Mucosa of rectum (tissue), 2 donors: ENCODE measurements at regions not wholly inside any gene's neighbourhood (a gene's known extent, or its start where the extent isn't known, plus 50 kb on each side); places are given as distances from the start of the nearest gene placed in this dataset.
"Not testable (repeated sequence)": the region's sequence is repeated elsewhere in the genome, so short reads cannot be mapped to it uniquely, and the experiment has no call there.

Source experiments
- H3K27ac ChIP-seq, 2 donors: one replicate each; pipeline ENCODE4 v1.7.0; 2013; ENCODE audit warnings: inconsistent platforms in 2 of 2, low read depth in 2 of 2, low read length in 2 of 2
- H3K27me3 ChIP-seq, 2 donors: one replicate each; pipeline ENCODE4 v1.7.0; 2013; ENCODE audit warnings: low read length in 2 of 2; ENCODE audit not compliant: control insufficient read depth in 2 of 2, insufficient read depth in 2 of 2
- H3K36me3 ChIP-seq, 2 donors: one replicate each; pipeline ENCODE4 v1.7.0; 2013; ENCODE audit warnings: low read length in 2 of 2; ENCODE audit not compliant: control insufficient read depth in 2 of 2, insufficient read depth in 2 of 2
- H3K4me1 ChIP-seq, 2 donors: one replicate each; pipeline ENCODE4 v1.7.0; 2013; ENCODE audit warnings: low read length in 2 of 2, mild to moderate bottlenecking in 1 of 2; ENCODE audit not compliant: control insufficient read depth in 2 of 2, insufficient read depth in 2 of 2
- H3K4me3 ChIP-seq, 2 donors: one replicate each; pipeline ENCODE4 v1.7.0; 2013; ENCODE audit warnings: low read length in 2 of 2
- H3K9ac ChIP-seq, 2 donors: one replicate each; pipeline ENCODE4 v1.7.0; 2013; ENCODE audit warnings: low read length in 2 of 2, low read depth in 1 of 2, mild to moderate bottlenecking in 1 of 2
- H3K9me3 ChIP-seq, 2 donors: one replicate each; pipeline ENCODE4 v1.7.0; 2013; ENCODE audit warnings: low read length in 2 of 2; ENCODE audit not compliant: control insufficient read depth in 2 of 2
- donor health status: healthy.
- donor health status: Normal muscosa, but diverticular disease.

DNA sequence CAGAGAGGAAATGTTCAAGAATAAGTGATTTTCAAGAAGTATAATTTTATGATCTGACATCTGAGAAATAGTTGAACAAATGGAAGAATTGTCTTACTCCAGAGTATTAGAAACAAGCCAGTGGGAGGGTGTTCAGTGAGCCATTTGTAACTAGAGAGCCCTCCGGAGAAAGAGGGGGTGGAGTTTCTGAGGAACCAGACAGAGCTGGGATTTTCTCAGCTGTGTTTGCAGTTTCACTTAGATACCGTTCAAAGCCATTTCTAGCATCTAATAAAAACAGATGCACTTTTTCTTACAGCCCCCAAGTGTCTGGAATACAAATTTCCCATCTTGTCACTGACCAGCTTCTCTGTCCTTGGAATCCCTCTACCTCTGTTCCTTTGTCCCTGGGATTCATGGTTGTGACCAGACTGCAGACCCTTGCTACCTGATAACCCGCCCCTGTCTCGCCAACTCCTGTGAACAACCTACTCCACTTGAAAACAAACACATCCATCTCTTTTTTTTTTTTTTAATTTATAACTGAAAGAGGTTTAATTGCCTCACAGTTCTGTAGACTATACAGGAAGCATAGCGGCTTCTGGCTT lies 132.8 kb upstream of the KLF3 start:
- Histone ChIP-seq H3K4me1 (peaks cover 8 to 16% of the 10 kb centered on the region in 2 donors), H3K27ac (no peak overlapping the region), H3K9me3 (no peaks in the 10 kb centered on the region), H3K9ac (no peak overlapping the region), H3K4me3 (no peak overlapping the region), H3K36me3 (no peaks in the 10 kb centered on the region), H3K27me3 (no peaks in the 10 kb centered on the region)

DNA sequence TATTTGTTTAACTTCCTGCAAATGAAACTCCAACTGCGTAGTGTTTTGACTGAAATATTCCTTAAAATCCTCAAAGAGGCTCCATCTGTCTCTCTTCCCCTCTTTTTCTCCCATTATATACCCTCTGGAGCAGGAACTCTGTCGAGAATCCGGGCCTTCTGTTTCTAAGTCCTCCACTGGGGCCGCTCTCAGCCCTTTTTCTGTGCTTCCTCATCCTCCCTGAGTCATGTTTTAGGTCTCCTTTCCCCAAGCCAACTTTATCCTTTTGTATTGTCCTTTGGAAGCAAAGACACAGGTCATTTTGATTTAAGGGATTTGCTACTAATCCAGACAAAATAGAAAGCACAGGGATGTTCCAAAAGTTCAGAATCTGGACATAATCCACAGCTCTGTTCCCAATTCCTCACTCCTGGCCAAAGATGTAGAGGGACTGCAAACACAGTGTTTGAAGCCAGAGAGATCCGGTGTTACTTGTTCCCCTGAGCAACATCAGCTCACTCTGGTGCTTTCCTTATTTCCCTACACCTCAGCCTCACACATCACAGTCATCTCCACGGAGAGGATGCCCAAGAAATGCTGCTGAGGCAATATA lies 131.0 kb upstream of the KLF3 start:
- Histone ChIP-seq H3K9me3 (no peaks in the 10 kb centered on the region), H3K27ac (no peak overlapping the region), H3K27me3 (no peaks in the 10 kb centered on the region), H3K9ac (no peak overlapping the region), H3K4me3 (no peak overlapping the region), H3K36me3 (no peaks in the 10 kb centered on the region), H3K4me1 (peaks cover 8 to 13% of the 10 kb centered on the region in 2 donors)

DNA sequence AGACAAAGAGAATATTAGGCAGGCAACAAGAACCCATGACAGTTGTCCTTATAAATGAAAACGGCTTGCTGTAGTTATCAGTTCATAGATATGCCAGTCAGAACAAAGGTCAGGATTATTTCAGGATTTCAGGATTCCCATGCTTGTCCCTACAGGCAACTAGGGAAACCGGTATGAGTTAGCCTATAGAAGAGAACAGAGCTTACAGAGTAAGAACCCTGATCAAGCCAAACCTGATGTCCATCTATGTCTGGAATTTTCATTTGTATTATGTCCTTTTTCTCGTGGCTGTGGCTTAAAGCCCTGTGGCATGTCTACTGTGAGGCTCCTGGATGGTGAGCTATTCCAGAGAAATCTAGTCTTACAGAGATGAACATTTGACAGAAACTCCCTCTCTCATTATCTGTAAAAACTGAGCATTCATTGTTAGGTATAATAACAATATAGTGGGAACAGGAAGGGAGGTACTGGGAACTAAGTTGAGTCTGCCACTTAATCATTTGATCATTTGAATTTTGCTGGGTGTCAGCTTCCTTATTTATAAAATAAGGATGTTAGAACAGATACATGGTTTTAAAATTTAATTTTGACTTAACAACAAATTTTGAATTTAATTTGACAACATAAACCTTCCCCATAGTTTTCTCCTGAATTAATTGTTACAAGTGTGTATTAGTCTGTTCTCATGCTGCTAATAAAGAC lies 129.5 kb upstream of the KLF3 start:
- no peaks in the 10 kb centered on the region for H3K27me3 ChIP-seq
- peaks cover 2 to 8% of the 10 kb centered on the region in 2 donors for H3K4me1 ChIP-seq
- no peaks in the 10 kb centered on the region for H3K36me3 ChIP-seq
- H3K4me3 ChIP-seq: no peak overlapping the region
- H3K9ac ChIP-seq: no peak overlapping the region
- H3K9me3 ChIP-seq: no peaks in the 10 kb centered on the region
- H3K27ac ChIP-seq: no peak overlapping the region

DNA sequence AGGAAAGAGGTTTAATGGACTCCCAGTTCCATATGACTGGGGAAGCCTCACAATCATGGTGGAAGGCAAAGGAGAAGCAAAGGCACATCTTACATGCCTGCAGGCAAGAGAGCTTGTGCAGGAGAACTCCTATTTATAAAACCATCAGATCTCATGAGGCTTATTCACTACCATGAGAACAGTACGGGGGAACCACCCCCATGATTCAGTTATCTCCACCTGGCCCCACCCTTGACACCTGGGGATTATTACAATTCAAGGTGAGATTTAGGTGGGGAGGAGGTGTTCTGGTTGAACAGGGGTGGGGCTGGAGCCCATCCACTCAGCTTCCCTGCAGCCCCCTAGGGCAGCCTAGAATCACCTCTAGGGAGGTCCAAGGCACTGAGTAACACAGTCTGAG lies 128.9 kb upstream of the KLF3 start:
- not testable (repeated sequence) for H3K9ac ChIP-seq, H3K9me3 ChIP-seq, H3K4me3 ChIP-seq, H3K36me3 ChIP-seq, H3K27me3 ChIP-seq, H3K4me1 ChIP-seq, H3K27ac ChIP-seq

DNA sequence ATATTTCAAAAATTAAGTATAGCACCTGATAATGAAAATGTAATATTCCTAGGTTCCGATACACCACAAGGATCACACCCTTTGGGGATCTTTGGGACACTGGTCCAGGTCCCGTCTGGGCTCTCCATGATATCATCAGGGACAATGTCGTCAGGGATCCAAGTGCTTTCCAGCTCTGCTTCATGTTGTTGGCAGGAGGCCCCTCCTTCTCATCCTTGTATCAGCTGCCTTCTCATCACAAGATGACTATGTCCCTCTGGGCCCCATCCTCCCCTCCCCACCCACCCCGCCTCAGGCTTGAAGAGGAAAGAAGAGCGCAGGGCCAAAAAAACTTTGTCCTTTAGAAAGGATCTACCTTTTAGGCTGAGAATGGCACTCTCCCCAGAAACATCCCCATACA lies 128.3 kb upstream of the KLF3 start:
- Histone ChIP-seq H3K9ac (no peak overlapping the region), H3K36me3 (no peaks in the 10 kb centered on the region), H3K4me3 (no peak overlapping the region), H3K4me1 (peaks cover 0 to 2% of the 10 kb centered on the region in 2 donors), H3K27me3 (no peaks in the 10 kb centered on the region), H3K27ac (no peak overlapping the region), H3K9me3 (no peaks in the 10 kb centered on the region)

DNA sequence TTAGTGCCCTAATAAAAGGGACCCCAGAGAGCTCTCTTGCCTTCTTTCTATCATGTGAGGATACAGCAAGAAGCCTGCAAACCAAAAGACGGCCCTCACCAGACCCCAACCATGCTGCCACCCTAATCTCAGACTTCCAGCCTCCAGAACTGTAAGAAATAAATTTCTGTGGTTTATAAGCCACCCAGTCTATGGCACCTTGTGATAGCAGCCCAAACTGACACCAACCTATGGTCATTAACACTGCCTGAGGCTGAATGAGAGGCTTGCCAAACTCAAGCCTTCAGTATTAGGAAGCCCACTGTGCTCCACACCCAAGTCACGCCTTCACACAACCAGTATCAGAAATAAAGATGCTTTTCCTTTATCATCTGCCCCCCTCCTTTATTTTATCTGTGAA lies 127.3 kb upstream of the KLF3 start:
- H3K27ac ChIP-seq: no peak overlapping the region
- H3K27me3 ChIP-seq: no peaks in the 10 kb centered on the region
- no peaks in the 10 kb centered on the region for H3K9me3 ChIP-seq
- H3K4me1 ChIP-seq: peaks cover 0 to 2% of the 10 kb centered on the region in 2 donors
- no peak overlapping the region for H3K9ac ChIP-seq
- no peaks in the 10 kb centered on the region for H3K36me3 ChIP-seq
- no peak overlapping the region for H3K4me3 ChIP-seq

DNA sequence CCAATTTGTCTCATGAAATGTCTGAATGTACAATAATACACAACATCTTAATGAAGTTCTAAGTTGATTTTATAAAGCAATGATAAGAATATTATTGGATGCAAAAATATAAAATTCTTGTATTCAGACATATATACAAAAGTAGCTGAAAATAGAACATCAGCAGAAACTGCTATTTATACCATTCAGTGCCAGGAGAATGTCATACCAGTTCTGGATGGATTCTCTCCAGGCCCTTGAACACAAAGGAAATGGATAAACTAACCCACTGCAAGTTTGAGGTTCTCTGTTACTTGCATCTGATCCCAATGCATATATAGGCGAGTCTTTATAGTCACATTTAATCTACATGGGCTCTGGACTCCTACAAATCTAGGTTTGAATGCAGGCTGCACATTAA lies 126.3 kb upstream of the KLF3 start:
- Histone ChIP-seq H3K9ac (no peak overlapping the region), H3K4me3 (no peak overlapping the region), H3K27me3 (no peaks in the 10 kb centered on the region), H3K36me3 (no peaks in the 10 kb centered on the region), H3K27ac (no peak overlapping the region), H3K4me1 (peaks cover 0 to 2% of the 10 kb centered on the region in 2 donors), H3K9me3 (no peaks in the 10 kb centered on the region)

DNA sequence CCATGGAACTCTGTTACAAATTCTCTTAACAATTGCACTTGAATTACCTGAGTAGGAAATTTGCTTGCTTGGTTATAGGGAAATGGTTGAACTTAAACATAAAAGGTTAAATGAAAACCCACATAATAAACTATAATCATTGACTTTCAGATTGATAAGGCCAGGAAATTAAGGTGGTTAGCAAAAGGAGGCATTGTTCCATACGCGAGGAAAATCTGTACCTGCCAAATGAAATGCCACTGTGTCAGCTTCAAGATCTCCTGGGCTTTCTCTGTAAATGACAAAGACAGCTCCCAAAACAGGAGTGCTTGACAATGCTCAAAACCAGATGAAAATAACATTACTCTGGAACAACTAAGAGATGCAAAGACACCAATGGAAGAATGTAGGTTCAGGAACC lies 125.5 kb upstream of the KLF3 start:
- Histone ChIP-seq H3K27ac (no peak overlapping the region), H3K9me3 (no peaks in the 10 kb centered on the region), H3K27me3 (no peaks in the 10 kb centered on the region), H3K4me1 (peaks cover 0 to 2% of the 10 kb centered on the region in 2 donors), H3K36me3 (no peaks in the 10 kb centered on the region), H3K4me3 (no peak overlapping the region), H3K9ac (no peak overlapping the region)

DNA sequence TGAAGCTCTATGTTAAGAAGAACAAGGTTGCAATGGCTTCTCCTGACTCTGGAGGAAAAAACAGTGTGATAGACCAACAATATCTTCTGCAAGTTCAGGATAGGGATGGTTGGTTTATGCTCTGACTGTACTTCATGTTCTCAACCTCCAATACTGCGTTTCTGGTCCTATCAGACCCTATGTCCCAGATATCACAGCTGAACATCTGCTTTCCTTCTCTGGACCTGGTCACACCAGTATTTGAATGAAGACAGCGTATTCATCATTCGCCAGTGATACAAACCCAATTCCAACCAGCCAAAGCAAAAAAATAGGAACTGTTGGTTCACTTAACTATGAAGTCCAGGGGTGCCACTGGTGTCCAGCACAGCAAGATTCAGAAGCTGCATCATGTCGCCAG lies 124.5 kb upstream of the KLF3 start:
- no peaks in the 10 kb centered on the region for H3K27me3 ChIP-seq
- H3K4me3 ChIP-seq: no peak overlapping the region
- no peaks in the 10 kb centered on the region for H3K36me3 ChIP-seq
- H3K4me1 ChIP-seq: peaks cover 0 to 2% of the 10 kb centered on the region in 2 donors
- no peak overlapping the region for H3K27ac ChIP-seq
- no peaks in the 10 kb centered on the region for H3K9me3 ChIP-seq
- no peak overlapping the region for H3K9ac ChIP-seq

DNA sequence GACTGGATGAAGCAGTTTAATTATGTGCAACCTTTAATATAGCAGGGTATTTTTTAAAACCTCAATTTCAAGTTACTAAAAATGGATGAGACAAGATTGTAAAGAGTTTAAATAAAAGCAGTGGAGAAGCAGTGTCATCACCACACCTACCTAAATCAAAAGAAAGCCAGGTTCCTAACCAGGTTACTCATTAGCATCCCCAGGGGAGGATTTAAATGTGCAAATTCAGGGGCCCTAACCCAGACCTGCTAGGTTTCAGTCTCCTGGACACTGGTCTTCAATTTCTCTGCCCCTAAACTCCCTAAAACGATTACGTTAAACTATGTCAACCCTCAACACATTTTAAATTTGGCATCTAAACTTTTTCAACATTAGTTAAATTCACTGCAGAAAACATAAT lies 116.9 kb upstream of the KLF3 start:
- Histone ChIP-seq H3K4me1 (no peaks in the 10 kb centered on the region), H3K9me3 (no peaks in the 10 kb centered on the region), H3K27me3 (no peaks in the 10 kb centered on the region), H3K36me3 (no peaks in the 10 kb centered on the region), H3K4me3 (no peak overlapping the region), H3K9ac (no peak overlapping the region), H3K27ac (no peak overlapping the region)
